Osteocyte (in vitro differentiated cells): ENCODE measurements at regions not wholly inside any gene's neighbourhood (a gene's known extent, or its start where the extent isn't known, plus 50 kb on each side); places are given as distances from the start of the nearest gene placed in this dataset.

ENCODE experiments used
- DNase-seq: peaks from one replicate; pipeline ENCODE4 v3.0.0; 2021; ENCODE audit warnings: mixed read lengths; ENCODE audit not compliant: unreplicated experiment; ENCODE audit errors: extremely low spot score
- H3K27ac Mint-ChIP-seq: one replicate; pipeline ENCODE4 v1.8.0; 2021; ENCODE audit warnings: mild to moderate bottlenecking, mixed read lengths; ENCODE audit not compliant: unreplicated experiment
- H3K27me3 Mint-ChIP-seq: one replicate; pipeline ENCODE4 v1.8.0; 2021; ENCODE audit warnings: mixed read lengths; ENCODE audit not compliant: unreplicated experiment
- H3K36me3 Mint-ChIP-seq: one replicate; pipeline ENCODE4 v1.8.0; 2021; ENCODE audit warnings: mixed read lengths; ENCODE audit not compliant: unreplicated experiment
- H3K4me1 Mint-ChIP-seq: one replicate; pipeline ENCODE4 v1.8.0; 2021; ENCODE audit warnings: mixed read lengths; ENCODE audit not compliant: unreplicated experiment
- H3K4me3 Mint-ChIP-seq: one replicate; pipeline ENCODE4 v1.8.0; 2021; ENCODE audit warnings: mild to moderate bottlenecking, moderate library complexity, mixed read lengths; ENCODE audit not compliant: unreplicated experiment
- H3K9me3 Mint-ChIP-seq: one replicate; pipeline ENCODE4 v1.8.0; 2021; ENCODE audit warnings: mixed read lengths; ENCODE audit not compliant: unreplicated experiment
- TF ChIP-seq, protein P1 (sequence below): fragments of 200-600 bp; sonication (generic); IDR thresholded peaks from 2 replicates; pipeline ENCODE4 v1.5.0; 2021; ENCODE audit warnings: antibody characterized with exemption, mild to moderate bottlenecking, moderate library complexity

DNA sequence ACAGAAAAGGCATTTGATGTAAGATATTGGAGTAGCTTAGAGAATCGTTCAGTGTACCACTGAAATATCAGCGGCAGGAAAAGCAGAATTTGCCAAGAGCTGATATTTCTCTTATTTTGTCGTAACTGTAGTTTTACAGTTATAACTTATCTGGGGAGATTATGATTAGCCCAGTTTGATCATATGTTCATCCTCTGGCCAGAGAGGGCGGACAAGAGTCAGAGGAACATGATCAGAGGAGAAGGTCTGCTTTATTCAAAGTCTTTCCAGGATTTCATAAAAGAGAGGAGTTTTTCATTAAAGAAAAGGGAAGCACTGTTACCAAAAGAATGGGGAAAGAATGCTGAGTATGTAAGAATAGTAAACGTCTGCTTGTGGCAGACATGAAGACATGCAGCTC lies 1655.6 kb downstream of the DPP10 start:
- TF ChIP-seq, protein P1, sequence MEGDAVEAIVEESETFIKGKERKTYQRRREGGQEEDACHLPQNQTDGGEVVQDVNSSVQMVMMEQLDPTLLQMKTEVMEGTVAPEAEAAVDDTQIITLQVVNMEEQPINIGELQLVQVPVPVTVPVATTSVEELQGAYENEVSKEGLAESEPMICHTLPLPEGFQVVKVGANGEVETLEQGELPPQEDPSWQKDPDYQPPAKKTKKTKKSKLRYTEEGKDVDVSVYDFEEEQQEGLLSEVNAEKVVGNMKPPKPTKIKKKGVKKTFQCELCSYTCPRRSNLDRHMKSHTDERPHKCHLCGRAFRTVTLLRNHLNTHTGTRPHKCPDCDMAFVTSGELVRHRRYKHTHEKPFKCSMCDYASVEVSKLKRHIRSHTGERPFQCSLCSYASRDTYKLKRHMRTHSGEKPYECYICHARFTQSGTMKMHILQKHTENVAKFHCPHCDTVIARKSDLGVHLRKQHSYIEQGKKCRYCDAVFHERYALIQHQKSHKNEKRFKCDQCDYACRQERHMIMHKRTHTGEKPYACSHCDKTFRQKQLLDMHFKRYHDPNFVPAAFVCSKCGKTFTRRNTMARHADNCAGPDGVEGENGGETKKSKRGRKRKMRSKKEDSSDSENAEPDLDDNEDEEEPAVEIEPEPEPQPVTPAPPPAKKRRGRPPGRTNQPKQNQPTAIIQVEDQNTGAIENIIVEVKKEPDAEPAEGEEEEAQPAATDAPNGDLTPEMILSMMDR: no peak
- Mint-ChIP-seq H3K27me3 (no peaks in the 10 kb centered on the region), H3K27ac (no peak overlapping the region), H3K36me3 (no peaks in the 10 kb centered on the region), H3K9me3 (peaks cover 49% of the 10 kb centered on the region), H3K4me1 (no peaks in the 10 kb centered on the region), H3K4me3 (no peak overlapping the region)
- DNase-seq: no peak

DNA sequence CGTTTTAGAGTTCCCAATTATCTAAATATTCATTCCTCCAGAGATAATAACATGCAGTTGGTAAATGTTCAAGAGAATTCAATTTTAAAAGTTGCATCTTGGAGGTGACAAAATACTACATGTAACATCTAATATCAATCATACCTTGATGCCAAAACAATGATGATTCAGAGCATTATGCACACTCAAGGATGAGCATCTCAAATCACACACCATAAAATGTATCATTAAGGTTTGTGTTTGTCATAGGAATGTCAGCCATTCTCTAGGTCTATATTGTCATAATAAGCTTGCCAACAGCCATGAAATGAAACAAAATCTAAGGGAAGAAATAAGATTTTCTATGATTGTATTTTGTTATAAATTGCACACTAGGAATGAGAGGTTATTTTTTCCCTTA lies 1667.0 kb downstream of the DPP10 start:
- Mint-ChIP-seq H3K4me3 (no peak overlapping the region), H3K27ac (no peak overlapping the region), H3K4me1 (no peaks in the 10 kb centered on the region), H3K27me3 (no peaks in the 10 kb centered on the region), H3K9me3 (peaks cover 44% of the 10 kb centered on the region), H3K36me3 (no peaks in the 10 kb centered on the region)
- no peak for DNase-seq
- TF ChIP-seq, protein P1: no peak

DNA sequence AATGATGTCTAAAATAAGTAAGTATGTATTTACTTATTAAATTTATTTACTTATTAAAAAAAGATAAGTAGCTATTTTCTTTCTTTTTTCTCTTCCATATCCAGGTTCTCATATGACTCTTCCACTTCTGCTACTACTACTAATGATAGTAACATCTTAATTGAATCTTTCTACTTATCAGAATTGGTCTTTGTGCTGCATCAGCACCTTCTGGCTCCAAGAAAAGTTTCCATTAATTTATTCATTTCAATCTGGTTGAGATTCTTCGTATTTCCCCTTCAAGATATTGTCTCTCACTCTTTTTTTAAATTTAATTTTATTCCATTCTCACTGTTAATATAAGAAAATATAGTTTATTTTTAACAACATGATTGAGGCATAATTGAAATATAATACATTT lies 1675.4 kb downstream of the DPP10 start:
- H3K27me3 Mint-ChIP-seq: no peaks in the 10 kb centered on the region
- DNase-seq: no peak
- H3K27ac Mint-ChIP-seq: no peak overlapping the region
- no peak overlapping the region for H3K4me3 Mint-ChIP-seq
- H3K36me3 Mint-ChIP-seq: no peaks in the 10 kb centered on the region
- TF ChIP-seq, protein P1: no peak
- no peaks in the 10 kb centered on the region for H3K4me1 Mint-ChIP-seq
- H3K9me3 Mint-ChIP-seq: peaks cover 27% of the 10 kb centered on the region

DNA sequence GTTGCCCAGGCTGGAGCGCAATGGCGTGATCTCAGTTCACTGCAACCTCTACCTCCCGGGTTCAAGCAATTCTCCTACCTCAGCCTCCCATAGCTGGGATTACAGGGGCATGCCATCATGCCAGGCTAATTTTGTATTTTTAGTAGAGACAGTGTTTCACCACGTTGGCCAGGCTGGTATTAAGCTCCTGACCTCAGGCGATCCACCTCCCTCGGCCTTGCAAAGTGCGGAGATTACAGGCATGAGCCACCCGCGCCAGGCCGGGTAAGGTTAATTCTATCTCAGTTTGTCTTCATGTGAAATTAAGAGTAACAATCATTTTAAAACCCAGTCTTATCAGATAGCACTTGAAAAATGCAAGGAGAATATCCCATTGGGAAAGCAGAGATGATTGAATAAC lies 1681.7 kb upstream of the DDX18 start:
- TF ChIP-seq, protein P1: no peak
- no peak for DNase-seq
- peaks cover 36% of the 10 kb centered on the region for H3K9me3 Mint-ChIP-seq
- no peak overlapping the region for H3K4me3 Mint-ChIP-seq
- no peaks in the 10 kb centered on the region for H3K4me1 Mint-ChIP-seq
- no peaks in the 10 kb centered on the region for H3K36me3 Mint-ChIP-seq
- H3K27ac Mint-ChIP-seq: no peak overlapping the region
- no peaks in the 10 kb centered on the region for H3K27me3 Mint-ChIP-seq

DNA sequence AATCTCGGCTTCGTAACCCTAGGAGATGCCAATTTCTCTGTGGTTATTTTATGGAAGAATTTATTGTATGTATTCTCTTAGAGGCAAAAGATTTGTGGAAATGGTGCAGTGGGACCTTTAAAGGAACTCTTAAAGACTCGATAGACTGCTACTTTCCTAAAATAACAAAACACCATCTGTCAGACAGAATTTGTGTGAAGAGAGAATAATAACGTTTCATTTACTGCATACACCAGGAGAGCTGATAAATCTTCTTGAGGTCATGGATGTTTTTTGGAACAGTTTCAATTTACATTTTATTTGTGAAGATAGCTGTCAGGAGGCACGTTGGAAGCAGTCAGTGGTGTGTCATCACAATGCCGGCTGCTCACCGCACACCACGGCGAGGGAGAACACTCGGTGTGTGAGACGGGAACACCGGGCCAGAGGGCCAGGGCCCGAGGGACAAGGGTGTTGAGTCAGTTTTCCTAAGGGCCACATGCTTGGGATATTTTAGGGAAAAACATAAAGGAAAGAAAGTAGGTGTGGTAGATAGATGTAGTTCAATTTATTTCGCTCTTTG lies 1681.0 kb upstream of the DDX18 start:
- Mint-ChIP-seq H3K4me1 (no peaks in the 10 kb centered on the region), H3K36me3 (no peaks in the 10 kb centered on the region), H3K9me3 (peaks cover 43% of the 10 kb centered on the region), H3K4me3 (no peak overlapping the region), H3K27me3 (no peaks in the 10 kb centered on the region), H3K27ac (no peak overlapping the region)
- DNase-seq: no peak
- TF ChIP-seq, protein P1: no peak
